ENCODE measurements at regions not wholly inside any gene's neighbourhood (a gene's known extent, or its start where the extent isn't known, plus 50 kb on each side); places are given as distances from the start of the nearest gene placed in this dataset.

DNA sequence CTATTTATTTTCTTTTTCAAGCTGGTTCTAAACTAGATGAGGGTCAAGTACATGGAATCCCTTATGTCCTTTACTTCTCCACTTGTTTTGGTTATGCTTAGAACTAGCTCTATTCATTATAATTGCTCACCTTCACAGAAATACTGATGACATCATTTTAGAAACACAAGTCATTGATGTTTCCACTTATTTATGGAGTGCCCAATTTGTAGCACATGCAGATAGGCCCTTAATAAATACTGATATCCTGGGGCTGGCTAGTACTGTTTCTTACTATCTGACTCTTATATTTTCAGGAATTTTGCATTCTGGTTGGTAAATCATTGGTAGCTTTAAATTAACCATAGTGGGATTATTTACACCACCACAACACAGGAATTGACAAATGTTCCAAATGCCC is 112.2 kb downstream of the NAA11 start:
- TF ChIP-seq SP1 (IDR thresholded peaks at IDR 0.05), result no peak
- no peak for TF ChIP-seq ARNT (IDR thresholded peaks at IDR 0.05)
- TF ChIP-seq L3MBTL2 (conservative IDR thresholded peaks at IDR 0.05), result no peak
- no peak for TF ChIP-seq BHLHE40 (IDR thresholded peaks at IDR 0.05; ENCODE audit: borderline replicate concordance)
- TF ChIP-seq HDGF (IDR thresholded peaks at IDR 0.05; ENCODE audit: borderline replicate concordance), result no peak
- no peak for TF ChIP-seq FOXA1 (IDR thresholded peaks at IDR 0.05)
- no peak for TF ChIP-seq TARDBP (IDR thresholded peaks at IDR 0.05)
- TF ChIP-seq FOXM1 (IDR thresholded peaks at IDR 0.05; ENCODE audit: borderline replicate concordance), result no peak
- TF ChIP-seq ELF4 (IDR thresholded peaks at IDR 0.05), result no peak
